Osteocyte (in vitro differentiated cells): ENCODE measurements at regions not wholly inside any gene's neighbourhood (a gene's known extent, or its start where the extent isn't known, plus 50 kb on each side); places are given as distances from the start of the nearest gene placed in this dataset.

ENCODE experiments used
- DNase-seq: peaks from one replicate; pipeline ENCODE4 v3.0.0; 2021; ENCODE audit warnings: mixed read lengths; ENCODE audit not compliant: unreplicated experiment; ENCODE audit errors: extremely low spot score
- H3K27ac Mint-ChIP-seq: one replicate; pipeline ENCODE4 v1.8.0; 2021; ENCODE audit warnings: mild to moderate bottlenecking, mixed read lengths; ENCODE audit not compliant: unreplicated experiment
- H3K27me3 Mint-ChIP-seq: one replicate; pipeline ENCODE4 v1.8.0; 2021; ENCODE audit warnings: mixed read lengths; ENCODE audit not compliant: unreplicated experiment
- H3K36me3 Mint-ChIP-seq: one replicate; pipeline ENCODE4 v1.8.0; 2021; ENCODE audit warnings: mixed read lengths; ENCODE audit not compliant: unreplicated experiment
- H3K4me1 Mint-ChIP-seq: one replicate; pipeline ENCODE4 v1.8.0; 2021; ENCODE audit warnings: mixed read lengths; ENCODE audit not compliant: unreplicated experiment
- H3K4me3 Mint-ChIP-seq: one replicate; pipeline ENCODE4 v1.8.0; 2021; ENCODE audit warnings: mild to moderate bottlenecking, moderate library complexity, mixed read lengths; ENCODE audit not compliant: unreplicated experiment
- H3K9me3 Mint-ChIP-seq: one replicate; pipeline ENCODE4 v1.8.0; 2021; ENCODE audit warnings: mixed read lengths; ENCODE audit not compliant: unreplicated experiment
- TF ChIP-seq, protein P1 (sequence below): fragments of 200-600 bp; sonication (generic); IDR thresholded peaks from 2 replicates; pipeline ENCODE4 v1.5.0; 2021; ENCODE audit warnings: antibody characterized with exemption, mild to moderate bottlenecking, moderate library complexity

DNA sequence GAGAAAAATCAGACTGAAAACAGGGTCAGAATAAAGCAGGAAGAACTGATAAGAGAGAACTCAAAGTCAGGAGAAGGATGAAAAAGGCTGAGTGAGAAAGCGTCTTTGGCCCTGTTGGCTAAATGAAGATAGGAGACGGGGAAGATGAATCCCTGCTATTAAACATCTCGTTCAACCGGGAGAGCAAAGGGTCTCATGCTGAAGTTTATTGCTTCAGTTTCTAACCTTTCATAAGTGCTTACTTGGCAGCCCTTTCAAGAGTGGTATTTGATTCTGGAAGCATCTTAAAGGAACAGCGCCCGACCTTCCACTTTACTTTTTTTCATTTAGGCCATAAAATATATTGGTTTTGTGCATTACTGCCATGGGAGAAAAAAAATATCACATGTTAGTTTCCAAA, 288.3 kb upstream of the RBFOX1 start:
- Mint-ChIP-seq H3K27me3 (no peaks in the 10 kb centered on the region), H3K4me1 (no peaks in the 10 kb centered on the region), H3K9me3 (peaks cover 42% of the 10 kb centered on the region), H3K4me3 (no peak overlapping the region), H3K36me3 (no peaks in the 10 kb centered on the region), H3K27ac (no peak overlapping the region)
- TF ChIP-seq, protein P1, sequence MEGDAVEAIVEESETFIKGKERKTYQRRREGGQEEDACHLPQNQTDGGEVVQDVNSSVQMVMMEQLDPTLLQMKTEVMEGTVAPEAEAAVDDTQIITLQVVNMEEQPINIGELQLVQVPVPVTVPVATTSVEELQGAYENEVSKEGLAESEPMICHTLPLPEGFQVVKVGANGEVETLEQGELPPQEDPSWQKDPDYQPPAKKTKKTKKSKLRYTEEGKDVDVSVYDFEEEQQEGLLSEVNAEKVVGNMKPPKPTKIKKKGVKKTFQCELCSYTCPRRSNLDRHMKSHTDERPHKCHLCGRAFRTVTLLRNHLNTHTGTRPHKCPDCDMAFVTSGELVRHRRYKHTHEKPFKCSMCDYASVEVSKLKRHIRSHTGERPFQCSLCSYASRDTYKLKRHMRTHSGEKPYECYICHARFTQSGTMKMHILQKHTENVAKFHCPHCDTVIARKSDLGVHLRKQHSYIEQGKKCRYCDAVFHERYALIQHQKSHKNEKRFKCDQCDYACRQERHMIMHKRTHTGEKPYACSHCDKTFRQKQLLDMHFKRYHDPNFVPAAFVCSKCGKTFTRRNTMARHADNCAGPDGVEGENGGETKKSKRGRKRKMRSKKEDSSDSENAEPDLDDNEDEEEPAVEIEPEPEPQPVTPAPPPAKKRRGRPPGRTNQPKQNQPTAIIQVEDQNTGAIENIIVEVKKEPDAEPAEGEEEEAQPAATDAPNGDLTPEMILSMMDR = no peak
- no peak for DNase-seq

DNA sequence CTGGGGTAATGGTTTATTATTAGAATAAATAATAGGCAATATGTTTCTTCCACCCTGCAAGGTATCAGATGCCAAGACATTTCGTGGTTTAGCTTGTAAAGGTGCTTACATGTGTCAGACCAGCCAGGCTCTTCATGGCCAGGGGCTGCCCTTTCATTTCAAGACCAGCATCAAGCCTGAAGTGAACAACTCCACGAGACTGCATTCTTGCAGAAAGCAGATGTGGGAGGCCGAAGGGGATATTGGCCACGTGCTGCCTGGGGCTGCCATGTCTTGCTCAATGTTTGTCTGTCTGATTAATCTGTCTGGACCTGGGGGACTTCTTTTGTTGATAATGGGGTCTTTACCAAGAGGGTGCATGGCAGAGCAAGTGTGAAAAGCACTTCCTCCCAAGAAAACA, 294.2 kb upstream of the RBFOX1 start:
- Mint-ChIP-seq H3K36me3 (no peaks in the 10 kb centered on the region), H3K27me3 (no peaks in the 10 kb centered on the region), H3K4me1 (no peaks in the 10 kb centered on the region), H3K27ac (no peak overlapping the region), H3K9me3 (peaks cover 42% of the 10 kb centered on the region), H3K4me3 (no peak overlapping the region)
- TF ChIP-seq, protein P1 = no peak
- no peak for DNase-seq

DNA sequence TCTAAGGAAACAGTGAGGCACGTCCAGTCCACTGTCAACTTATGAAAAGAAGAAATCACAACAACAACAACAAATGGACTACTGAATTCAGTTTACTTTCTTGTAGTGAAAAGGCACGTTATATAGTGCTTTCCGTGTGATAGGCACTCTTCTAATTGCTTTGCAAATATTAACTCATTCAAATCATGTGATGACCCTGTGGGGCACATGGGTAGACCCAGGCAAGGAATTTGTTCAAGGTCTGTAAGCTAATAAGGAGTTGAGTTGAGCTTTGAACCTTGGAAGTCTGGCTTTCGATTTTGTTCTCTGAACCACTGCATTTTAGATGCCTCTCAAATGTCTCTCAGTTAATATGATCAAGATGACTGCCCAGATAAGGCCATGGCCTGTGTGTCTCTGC, 295.1 kb upstream of the RBFOX1 start:
- TF ChIP-seq, protein P1 = no peak
- Mint-ChIP-seq H3K36me3 (no peaks in the 10 kb centered on the region), H3K4me1 (no peaks in the 10 kb centered on the region), H3K4me3 (no peak overlapping the region), H3K27me3 (no peaks in the 10 kb centered on the region), H3K9me3 (peaks cover 37% of the 10 kb centered on the region), H3K27ac (no peak overlapping the region)
- no peak for DNase-seq

DNA sequence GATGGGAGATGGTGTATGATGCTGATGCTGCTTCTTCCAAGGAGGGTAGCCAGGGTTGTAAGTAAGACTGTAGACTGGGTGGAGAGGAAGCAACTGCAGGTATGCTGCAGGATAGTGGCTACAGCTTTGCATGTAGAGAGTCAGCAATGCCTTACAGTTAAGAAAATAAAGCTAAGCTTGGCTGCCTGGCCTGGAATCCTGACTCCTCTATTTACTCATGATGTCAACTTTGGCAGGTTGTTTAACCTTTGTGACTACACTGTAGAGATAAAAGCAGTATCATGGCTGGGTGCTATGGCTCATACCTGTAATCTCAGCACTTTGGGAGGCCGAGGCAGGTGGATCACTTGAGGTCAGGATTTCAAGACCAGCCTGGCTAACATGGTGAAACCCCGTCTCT, 301.6 kb upstream of the RBFOX1 start:
- Mint-ChIP-seq H3K4me3 (no peak overlapping the region), H3K4me1 (no peaks in the 10 kb centered on the region)
- TF ChIP-seq, protein P1 = no peak

DNA sequence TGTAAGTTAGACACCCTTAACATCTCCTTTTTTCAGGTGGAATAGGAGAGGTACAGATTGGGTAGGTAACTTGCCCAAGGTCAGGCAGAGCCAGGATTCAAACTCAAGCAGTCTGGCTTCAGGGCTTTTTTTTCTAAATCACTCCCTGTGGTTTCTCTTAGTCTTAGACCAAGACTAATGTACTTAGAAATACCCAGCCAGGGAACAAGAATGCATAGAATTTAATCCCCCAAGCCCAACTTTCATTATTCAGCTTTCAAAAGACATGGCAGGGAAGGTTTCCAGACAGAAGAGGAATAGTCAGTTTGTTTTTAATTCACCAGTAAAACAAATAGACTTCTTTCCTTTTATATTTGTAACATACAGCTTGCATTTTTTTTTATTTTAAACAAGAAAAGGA, 305.2 kb upstream of the RBFOX1 start:
- TF ChIP-seq, protein P1 = no peak
- no peak for DNase-seq
- H3K4me3 Mint-ChIP-seq = no peak overlapping the region
- H3K36me3 Mint-ChIP-seq = no peaks in the 10 kb centered on the region
- peaks cover 17% of the 10 kb centered on the region for H3K9me3 Mint-ChIP-seq
- no peaks in the 10 kb centered on the region for H3K4me1 Mint-ChIP-seq
- H3K27ac Mint-ChIP-seq = no peak overlapping the region
- H3K27me3 Mint-ChIP-seq = no peaks in the 10 kb centered on the region

More for the DNA sequence above, 301.6 kb upstream of the RBFOX1 start:
- DNase-seq = no peak
- H3K9me3 Mint-ChIP-seq = peaks cover 26% of the 10 kb centered on the region
- H3K27ac Mint-ChIP-seq = no peak overlapping the region
- H3K27me3 Mint-ChIP-seq = no peaks in the 10 kb centered on the region
- no peaks in the 10 kb centered on the region for H3K36me3 Mint-ChIP-seq
